NCI-H2081 treated with DMSO at 0.1 percent for 48 hours (cell line): ENCODE measurements at regions not wholly inside any gene's neighbourhood (a gene's known extent, or its start where the extent isn't known, plus 50 kb on each side); places are given as distances from the start of the nearest gene placed in this dataset.
"Not testable (repeated sequence)": the region's sequence is repeated elsewhere in the genome, so short reads cannot be mapped to it uniquely, and the experiment has no call there.

Experiments used
- DNase-seq: peaks from one replicate; lab custom pipeline; 2025; lab: John Stamatoyannopoulos, UW

- DNase-seq: no peak
These were observed 488.1 kb upstream of the ARX start for GRCh38 chrX:25503826-25504225.

- no peak for DNase-seq
These were observed 492.0 kb upstream of the ARX start for GRCh38 chrX:25507801-25508200.

- no peak for DNase-seq
These were observed 503.5 kb upstream of the ARX start for GRCh38 chrX:25519258-25519657.

GRCh38 chrX:25522443-25523010, 506.8 kb upstream of the ARX start:
- not testable (repeated sequence) for DNase-seq

- peak; percentile 47 for DNase-seq
These were observed 508.1 kb upstream of the ARX start for GRCh38 chrX:25523574-25524540.

GRCh38 chrX:25527156-25527555, 511.4 kb upstream of the ARX start:
- DNase-seq: no peak

- no peak for DNase-seq
These were observed 511.8 kb upstream of the ARX start for GRCh38 chrX:25527596-25527995.

GRCh38 chrX:25531096-25531495, 515.3 kb upstream of the ARX start:
- DNase-seq: no peak

GRCh38 chrX:25534091-25534490, 518.3 kb upstream of the ARX start:
- no peak for DNase-seq

GRCh38 chrX:25536307-25536970, 520.7 kb upstream of the ARX start:
- DNase-seq: no peak

GRCh38 chrX:25537699-25538098, 521.9 kb upstream of the ARX start:
- DNase-seq: no peak

GRCh38 chrX:25544641-25545040, 528.9 kb upstream of the ARX start:
- DNase-seq: no peak

- no peak for DNase-seq
These were observed 533.0 kb upstream of the ARX start for GRCh38 chrX:25548811-25549210.

- DNase-seq: no peak
These were observed 539.8 kb upstream of the ARX start for GRCh38 chrX:25555521-25555920.

- DNase-seq: no peak
These were observed 542.4 kb upstream of the ARX start for GRCh38 chrX:25558137-25558536.

GRCh38 chrX:25561190-25561589, 545.4 kb upstream of the ARX start:
- DNase-seq: no peak

- DNase-seq: no peak
These were observed 557.9 kb upstream of the ARX start for GRCh38 chrX:25573631-25574030.

- DNase-seq: no peak
These were observed 541.2 kb upstream of the MAGEB18 start for GRCh38 chrX:25596921-25597320.

GRCh38 chrX:25597551-25597950, 540.6 kb upstream of the MAGEB18 start:
- DNase-seq: no peak

GRCh38 chrX:25599061-25599460, 539.1 kb upstream of the MAGEB18 start:
- no peak for DNase-seq

GRCh38 chrX:25600776-25601175, 537.4 kb upstream of the MAGEB18 start:
- no peak for DNase-seq

GRCh38 chrX:25601323-25601722, 536.8 kb upstream of the MAGEB18 start:
- no peak for DNase-seq

- DNase-seq: no peak
These were observed 519.9 kb upstream of the MAGEB18 start for GRCh38 chrX:25618248-25618647.
